ENCODE measurements at regions not wholly inside any gene's neighbourhood (a gene's known extent, or its start where the extent isn't known, plus 50 kb on each side); places are given as distances from the start of the nearest gene placed in this dataset.

- TF ChIP-seq EZH2 (IDR thresholded peaks at IDR 0.05) (no peak), POLR2AphosphoS5 (IDR thresholded peaks at IDR 0.05; ENCODE audit: borderline replicate concordance, low read depth, low read length) (no peak), FOXP2 (optimal IDR thresholded peaks at IDR 0.05; ENCODE audit: control extremely low read depth, extremely low read length, insufficient read depth) (no peak)
- no peak for DNase-seq (ENCODE audit: low read depth, low spot score)
- Histone ChIP-seq H3K27ac (no peak overlapping the region), H3K9ac (ENCODE audit: insufficient read length) (no peak overlapping the region), H3K36me3 (ENCODE audit: insufficient read depth, low read length) (no peaks in the 10 kb centered on the region), H3K9me3 (ENCODE audit: low read depth, low read length) (no peaks in the 10 kb centered on the region), H3K4me3 (no peak overlapping the region)
Measured at GRCh38 chr5:25618821-25619220, 974.0 kb upstream of the CDH10 start.

GRCh38 chr5:25614466-25614865, 969.7 kb upstream of the CDH10 start:
- H3K27ac ChIP-seq, result no peak overlapping the region
- no peak for DNase-seq (ENCODE audit: low read depth, low spot score)
- H3K9me3 ChIP-seq (ENCODE audit: low read depth, low read length), result no peaks in the 10 kb centered on the region
- H3K9ac ChIP-seq (ENCODE audit: insufficient read length), result no peak overlapping the region
- H3K36me3 ChIP-seq (ENCODE audit: insufficient read depth, low read length), result no peaks in the 10 kb centered on the region
- TF ChIP-seq EZH2 (IDR thresholded peaks at IDR 0.05) (no peak), POLR2AphosphoS5 (IDR thresholded peaks at IDR 0.05; ENCODE audit: borderline replicate concordance, low read depth, low read length) (no peak), FOXP2 (optimal IDR thresholded peaks at IDR 0.05; ENCODE audit: control extremely low read depth, extremely low read length, insufficient read depth) (no peak)
- no peak overlapping the region for H3K4me3 ChIP-seq

- TF ChIP-seq POLR2AphosphoS5 (IDR thresholded peaks at IDR 0.05; ENCODE audit: borderline replicate concordance, low read depth, low read length), result no peak
- no peak for TF ChIP-seq FOXP2 (optimal IDR thresholded peaks at IDR 0.05; ENCODE audit: control extremely low read depth, extremely low read length, insufficient read depth)
- TF ChIP-seq EZH2 (IDR thresholded peaks at IDR 0.05), result no peak
- no peak overlapping the region for H3K27ac ChIP-seq
- H3K9me3 ChIP-seq (ENCODE audit: low read depth, low read length), result no peaks in the 10 kb centered on the region
- H3K4me3 ChIP-seq, result no peak overlapping the region
- no peak overlapping the region for H3K9ac ChIP-seq (ENCODE audit: insufficient read length)
- H3K36me3 ChIP-seq (ENCODE audit: insufficient read depth, low read length), result no peaks in the 10 kb centered on the region
- DNase-seq (ENCODE audit: low read depth, low spot score), result no peak
Measured at GRCh38 chr5:25604681-25605080, 959.9 kb upstream of the CDH10 start.

- Histone ChIP-seq H3K9ac (ENCODE audit: insufficient read length) (no peak overlapping the region), H3K4me3 (no peak overlapping the region), H3K36me3 (ENCODE audit: insufficient read depth, low read length) (no peaks in the 10 kb centered on the region), H3K27ac (no peak overlapping the region), H3K9me3 (ENCODE audit: low read depth, low read length) (no peaks in the 10 kb centered on the region)
- DNase-seq (ENCODE audit: low read depth, low spot score), result no peak
- no peak for TF ChIP-seq EZH2 (IDR thresholded peaks at IDR 0.05)
- TF ChIP-seq FOXP2 (optimal IDR thresholded peaks at IDR 0.05; ENCODE audit: control extremely low read depth, extremely low read length, insufficient read depth), result no peak
- no peak for TF ChIP-seq POLR2AphosphoS5 (IDR thresholded peaks at IDR 0.05; ENCODE audit: borderline replicate concordance, low read depth, low read length)
Measured at GRCh38 chr5:25579111-25579510, 934.3 kb upstream of the CDH10 start.

GRCh38 chr5:25573691-25574090, 928.9 kb upstream of the CDH10 start:
- no peak overlapping the region for H3K9ac ChIP-seq (ENCODE audit: insufficient read length)
- no peaks in the 10 kb centered on the region for H3K9me3 ChIP-seq (ENCODE audit: low read depth, low read length)
- H3K4me3 ChIP-seq, result no peak overlapping the region
- no peaks in the 10 kb centered on the region for H3K36me3 ChIP-seq (ENCODE audit: insufficient read depth, low read length)
- TF ChIP-seq POLR2AphosphoS5 (IDR thresholded peaks at IDR 0.05; ENCODE audit: borderline replicate concordance, low read depth, low read length) (no peak), EZH2 (IDR thresholded peaks at IDR 0.05) (no peak), FOXP2 (optimal IDR thresholded peaks at IDR 0.05; ENCODE audit: control extremely low read depth, extremely low read length, insufficient read depth) (no peak)
- no peak overlapping the region for H3K27ac ChIP-seq
- DNase-seq (ENCODE audit: low read depth, low spot score), result no peak

- Histone ChIP-seq H3K36me3 (ENCODE audit: insufficient read depth, low read length) (no peaks in the 10 kb centered on the region), H3K9me3 (ENCODE audit: low read depth, low read length) (no peaks in the 10 kb centered on the region), H3K27ac (no peak overlapping the region), H3K9ac (ENCODE audit: insufficient read length) (no peak overlapping the region), H3K4me3 (no peak overlapping the region)
- TF ChIP-seq FOXP2 (optimal IDR thresholded peaks at IDR 0.05; ENCODE audit: control extremely low read depth, extremely low read length, insufficient read depth) (no peak), EZH2 (IDR thresholded peaks at IDR 0.05) (no peak), POLR2AphosphoS5 (IDR thresholded peaks at IDR 0.05; ENCODE audit: borderline replicate concordance, low read depth, low read length) (no peak)
- no peak for DNase-seq (ENCODE audit: low read depth, low spot score)
Measured at GRCh38 chr5:25570067-25570583, 925.3 kb upstream of the CDH10 start.

GRCh38 chr5:25568989-25569625, 924.3 kb upstream of the CDH10 start:
- Histone ChIP-seq H3K4me3 (no peak overlapping the region), H3K9me3 (ENCODE audit: low read depth, low read length) (no peaks in the 10 kb centered on the region), H3K9ac (ENCODE audit: insufficient read length) (no peak overlapping the region), H3K36me3 (ENCODE audit: insufficient read depth, low read length) (no peaks in the 10 kb centered on the region), H3K27ac (no peak overlapping the region)
- no peak for DNase-seq (ENCODE audit: low read depth, low spot score)
- TF ChIP-seq EZH2 (IDR thresholded peaks at IDR 0.05) (no peak), FOXP2 (optimal IDR thresholded peaks at IDR 0.05; ENCODE audit: control extremely low read depth, extremely low read length, insufficient read depth) (no peak), POLR2AphosphoS5 (IDR thresholded peaks at IDR 0.05; ENCODE audit: borderline replicate concordance, low read depth, low read length) (no peak)

- Histone ChIP-seq H3K27ac (no peak overlapping the region), H3K4me3 (no peak overlapping the region)
- DNase-seq (ENCODE audit: low read depth, low spot score), result no peak
Measured at GRCh38 chr5:25568294-25568693, 923.5 kb upstream of the CDH10 start.

DNA sequence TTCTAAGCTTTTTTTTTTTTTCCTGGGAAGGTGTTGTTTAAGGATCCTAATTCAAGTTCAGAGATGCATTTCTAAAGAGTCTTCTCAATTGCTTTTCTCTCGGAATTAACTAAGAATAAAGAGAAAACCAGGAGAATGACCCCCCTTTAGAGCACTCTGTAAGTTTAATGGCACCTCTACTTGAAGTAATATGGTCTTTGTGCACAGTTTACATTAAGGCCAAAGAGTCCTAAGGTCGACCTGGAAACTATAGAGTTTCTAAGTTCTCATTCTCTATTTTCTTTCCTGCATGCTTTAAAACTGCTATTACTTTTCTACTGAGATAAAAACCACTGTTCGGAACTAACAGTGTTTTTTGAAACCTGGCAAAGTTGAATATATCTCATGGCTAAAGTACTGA, 923.1 kb upstream of the CDH10 start:
- TF ChIP-seq EZH2 (IDR thresholded peaks at IDR 0.05) (no peak), FOXP2 (optimal IDR thresholded peaks at IDR 0.05; ENCODE audit: control extremely low read depth, extremely low read length, insufficient read depth) (no peak), POLR2AphosphoS5 (IDR thresholded peaks at IDR 0.05; ENCODE audit: borderline replicate concordance, low read depth, low read length) (no peak)
- no peak overlapping the region for H3K27ac ChIP-seq
- H3K4me3 ChIP-seq, result no peak overlapping the region
- no peaks in the 10 kb centered on the region for H3K36me3 ChIP-seq (ENCODE audit: insufficient read depth, low read length)
- H3K9ac ChIP-seq (ENCODE audit: insufficient read length), result no peak overlapping the region
- no peaks in the 10 kb centered on the region for H3K9me3 ChIP-seq (ENCODE audit: low read depth, low read length)
- DNase-seq (ENCODE audit: low read depth, low spot score), result no peak

More at GRCh38 chr5:25568294-25568693, 923.5 kb upstream of the CDH10 start:
- Histone ChIP-seq H3K36me3 (ENCODE audit: insufficient read depth, low read length) (no peaks in the 10 kb centered on the region), H3K9ac (ENCODE audit: insufficient read length) (no peak overlapping the region), H3K9me3 (ENCODE audit: low read depth, low read length) (no peaks in the 10 kb centered on the region)
- TF ChIP-seq POLR2AphosphoS5 (IDR thresholded peaks at IDR 0.05; ENCODE audit: borderline replicate concordance, low read depth, low read length), result no peak
- no peak for TF ChIP-seq FOXP2 (optimal IDR thresholded peaks at IDR 0.05; ENCODE audit: control extremely low read depth, extremely low read length, insufficient read depth)
- TF ChIP-seq EZH2 (IDR thresholded peaks at IDR 0.05), result no peak

Data from SK-N-MC (cell line).